ENCODE measurements at regions not wholly inside any gene's neighbourhood (a gene's known extent, or its start where the extent isn't known, plus 50 kb on each side); places are given as distances from the start of the nearest gene placed in this dataset.

GRCh38 chr18:42636309-42636708, 479.2 kb downstream of the RIT2 start:
- H3K9me3 ChIP-seq (replicated peaks; ENCODE audit: control insufficient read depth, insufficient read depth, low read length) = no peaks in the 10 kb centered on the region
- peaks cover 4% of the 10 kb centered on the region for H3K4me1 ChIP-seq (ENCODE audit: control insufficient read depth, extremely low read depth, insufficient read depth, low read length)
- H4K20me1 ChIP-seq (replicated peaks; ENCODE audit: control insufficient read depth, extremely low read depth, insufficient read depth, low read length) = no peaks in the 10 kb centered on the region
- no peak overlapping the region for H3K9ac ChIP-seq (replicated peaks; ENCODE audit: extremely low read depth, insufficient read depth, low read length)
- FAIRE-seq = no peak
- no peaks in the 10 kb centered on the region for H3K36me3 ChIP-seq (ENCODE audit: control insufficient read depth in 2 of 2, extremely low read depth in 1 of 2, insufficient read depth in 2 of 2, low read length in 2 of 2)
- intact Hi-C loops (cut with micrococcal nuclease) (no loop called here), dilution Hi-C loops (cut with MboI; ENCODE audit: extremely low pct_ligation_motif_present, low sequenced_read_pairs) (no loop called here)
- no peak overlapping the region for H3K4me2 ChIP-seq (ENCODE audit: insufficient read depth, low read length)
- no peak overlapping the region for H3K27ac ChIP-seq (ENCODE audit: insufficient read depth, low read depth, low read length)
- H3K27me3 ChIP-seq (ENCODE audit: control insufficient read depth in 2 of 2, insufficient read depth in 2 of 2, low read length in 2 of 2) = peaks cover 0 to 5% of the 10 kb centered on the region in 2 experiments
- ChIA-PET POLR2A (no interaction called here), CTCF (interaction anchor here (0.5 to 2.3 kb wide), 3 partner anchors 8 to 97 kb away, joined by 3 to 9 read pairs (median 3); no protein-coding TSS in a partner anchor)
- DNase-seq (ENCODE audit: low read depth, low spot score) = no peak
- no peaks in the 10 kb centered on the region for H3K79me2 ChIP-seq (ENCODE audit: control insufficient read depth, insufficient read depth, low read length)
- TF ChIP-seq GATA2 (IDR thresholded peaks at IDR 0.05; ENCODE audit: insufficient read depth, insufficient read length, low read depth, low read length) (no peak), FOS (IDR thresholded peaks at IDR 0.05; ENCODE audit: borderline replicate concordance, insufficient read depth, low read length) (no peak)
- TF ChIP-seq, protein P1, sequence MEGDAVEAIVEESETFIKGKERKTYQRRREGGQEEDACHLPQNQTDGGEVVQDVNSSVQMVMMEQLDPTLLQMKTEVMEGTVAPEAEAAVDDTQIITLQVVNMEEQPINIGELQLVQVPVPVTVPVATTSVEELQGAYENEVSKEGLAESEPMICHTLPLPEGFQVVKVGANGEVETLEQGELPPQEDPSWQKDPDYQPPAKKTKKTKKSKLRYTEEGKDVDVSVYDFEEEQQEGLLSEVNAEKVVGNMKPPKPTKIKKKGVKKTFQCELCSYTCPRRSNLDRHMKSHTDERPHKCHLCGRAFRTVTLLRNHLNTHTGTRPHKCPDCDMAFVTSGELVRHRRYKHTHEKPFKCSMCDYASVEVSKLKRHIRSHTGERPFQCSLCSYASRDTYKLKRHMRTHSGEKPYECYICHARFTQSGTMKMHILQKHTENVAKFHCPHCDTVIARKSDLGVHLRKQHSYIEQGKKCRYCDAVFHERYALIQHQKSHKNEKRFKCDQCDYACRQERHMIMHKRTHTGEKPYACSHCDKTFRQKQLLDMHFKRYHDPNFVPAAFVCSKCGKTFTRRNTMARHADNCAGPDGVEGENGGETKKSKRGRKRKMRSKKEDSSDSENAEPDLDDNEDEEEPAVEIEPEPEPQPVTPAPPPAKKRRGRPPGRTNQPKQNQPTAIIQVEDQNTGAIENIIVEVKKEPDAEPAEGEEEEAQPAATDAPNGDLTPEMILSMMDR (IDR thresholded peaks at IDR 0.05; ENCODE audit: extremely low read depth in 1 of 2, insufficient read depth in 1 of 2, low read depth in 1 of 2, low read length in 2 of 2) = no peak
- no peaks in the 10 kb centered on the region for H3K9me1 ChIP-seq (replicated peaks; ENCODE audit: control insufficient read depth, extremely low read depth, insufficient read depth, low read length)
- no TSS peak for BruUV-seq (replicated peaks)
- H2AFZ ChIP-seq (ENCODE audit: low read depth, low read length) = no peak overlapping the region
- no peak overlapping the region for H3K4me3 ChIP-seq (replicated peaks in 1 of 3; ENCODE audit: insufficient read depth in 1 of 3, low read depth in 1 of 3, low read length in 3 of 3)

- Histone ChIP-seq H2AFZ (ENCODE audit: low read depth, low read length) (no peak overlapping the region), H4K20me1 (replicated peaks; ENCODE audit: control insufficient read depth, extremely low read depth, insufficient read depth, low read length) (no peaks in the 10 kb centered on the region), H3K4me3 (replicated peaks in 1 of 3; ENCODE audit: insufficient read depth in 1 of 3, low read depth in 1 of 3, low read length in 3 of 3) (no peak overlapping the region), H3K9me1 (replicated peaks; ENCODE audit: control insufficient read depth, extremely low read depth, insufficient read depth, low read length) (no peaks in the 10 kb centered on the region), H3K9me3 (replicated peaks; ENCODE audit: control insufficient read depth, insufficient read depth, low read length) (no peaks in the 10 kb centered on the region), H3K9ac (replicated peaks; ENCODE audit: extremely low read depth, insufficient read depth, low read length) (no peak overlapping the region), H3K36me3 (ENCODE audit: control insufficient read depth in 2 of 2, extremely low read depth in 1 of 2, insufficient read depth in 2 of 2, low read length in 2 of 2) (no peaks in the 10 kb centered on the region), H3K4me2 (ENCODE audit: insufficient read depth, low read length) (no peak overlapping the region), H3K79me2 (ENCODE audit: control insufficient read depth, insufficient read depth, low read length) (no peaks in the 10 kb centered on the region), H3K27ac (ENCODE audit: insufficient read depth, low read depth, low read length) (no peak overlapping the region), H3K27me3 (ENCODE audit: control insufficient read depth in 2 of 2, insufficient read depth in 2 of 2, low read length in 2 of 2) (no peaks in the 10 kb centered on the region), H3K4me1 (ENCODE audit: control insufficient read depth, extremely low read depth, insufficient read depth, low read length) (peaks cover 21% of the 10 kb centered on the region)
- DNase-seq (ENCODE audit: low read depth, low spot score) = no peak
- BruUV-seq (replicated peaks) = no TSS peak
- POLR2A ChIA-PET = no interaction called here
- dilution Hi-C loops (cut with MboI; ENCODE audit: extremely low pct_ligation_motif_present, low sequenced_read_pairs) = no loop called here
- intact Hi-C loops (cut with micrococcal nuclease) = no loop called here
- CTCF ChIA-PET = interaction anchor here (0.6 to 1.7 kb wide), 2 partner anchors 20 to 43 kb away, joined by 3 to 4 read pairs; no protein-coding TSS in a partner anchor
- FAIRE-seq = no peak
- TF ChIP-seq JUN (IDR thresholded peaks at IDR 0.05; ENCODE audit: borderline replicate concordance, insufficient read depth, insufficient read length, low read depth) (no peak), MAX (IDR thresholded peaks at IDR 0.05; ENCODE audit: insufficient read depth, insufficient read length) (no peak), MYC (IDR thresholded peaks at IDR 0.05; ENCODE audit: low read depth, low read length) (no peak), POLR2A (IDR thresholded peaks at IDR 0.05; ENCODE audit: low read depth, low read length) (no peak), POLR2AphosphoS5 (IDR thresholded peaks at IDR 0.05; ENCODE audit: insufficient read depth, low read depth, low read length) (no peak), FOS (IDR thresholded peaks at IDR 0.05; ENCODE audit: borderline replicate concordance, insufficient read depth, low read length) (no peak), EZH2 (IDR thresholded peaks at IDR 0.05; ENCODE audit: borderline replicate concordance, low read depth, low read length, severe bottlenecking) (no peak), GATA2 (IDR thresholded peaks at IDR 0.05; ENCODE audit: insufficient read depth, insufficient read length, low read depth, low read length) (no peak)
- TF ChIP-seq, protein P1 (IDR thresholded peaks at IDR 0.05; ENCODE audit: extremely low read depth in 1 of 2, insufficient read depth in 1 of 2, low read depth in 1 of 2, low read length in 2 of 2) = no peak
Observed at GRCh38 chr18:42640160-42640559, 475.3 kb downstream of the RIT2 start.

All from endothelial cell of umbilical vein (primary cell).